ENCODE measurements at regions not wholly inside any gene's neighbourhood (a gene's known extent, or its start where the extent isn't known, plus 50 kb on each side); places are given as distances from the start of the nearest gene placed in this dataset.

- no peak for TF ChIP-seq ZNF624 (tag by site-specific recombination; IDR thresholded peaks at IDR 0.05)
- no peak for TF ChIP-seq ZNF529 (tag by site-specific recombination; IDR thresholded peaks at IDR 0.05; ENCODE audit: insufficient replicate concordance)
- no peak for TF ChIP-seq GLIS2 (tag by site-specific recombination; IDR thresholded peaks at IDR 0.05)
- TF ChIP-seq ZNF341 (tag by site-specific recombination; IDR thresholded peaks at IDR 0.05; ENCODE audit: low read depth), result peak; percentile 69; the same call in 1 of the 2 replicates
- TF ChIP-seq ZSCAN5A (tag by site-specific recombination; IDR thresholded peaks at IDR 0.05), result no peak
- no peak for TF ChIP-seq ZNF362 (tag by site-specific recombination; IDR thresholded peaks at IDR 0.05)
- TF ChIP-seq SETDB1 (IDR thresholded peaks at IDR 0.05; ENCODE audit: insufficient read length, low read length), result no peak
- TF ChIP-seq MZF1 (tag by site-specific recombination; IDR thresholded peaks at IDR 0.05; ENCODE audit: borderline replicate concordance), result no peak
- Histone ChIP-seq H3K4me1 (ENCODE audit: control insufficient read depth, insufficient read depth, low read length) (0 out of 2 replicates have a peak, but pooled peaks cover 2% of the 10 kb centered on the region), H3K4me3 (ENCODE audit: low read depth, low read length) (no peak overlapping the region), H3K9me3 (ENCODE audit: control insufficient read depth, insufficient read depth, low read depth, low read length) (no peaks in the 10 kb centered on the region), H3K36me3 (ENCODE audit: control insufficient read depth in 2 of 2, insufficient read depth in 1 of 2, low read length in 2 of 2) (no peaks in the 10 kb centered on the region), H3K27ac (ENCODE audit: extremely low read depth, low read depth, low read length) (no peak overlapping the region)
- ChIA-PET POLR2A (interaction anchor here (0.7 kb wide), 1 partner anchor 11 kb away, joined by 3 read pairs; no protein-coding TSS in a partner anchor), CTCF (no interaction called here)
Observed at GRCh38 chr9:129491487-129491855, 129.4 kb downstream of the C9orf50 start.

GRCh38 chr9:129490583-129491486 is 130.1 kb downstream of the C9orf50 start:
- Histone ChIP-seq H3K36me3 (ENCODE audit: control insufficient read depth in 2 of 2, insufficient read depth in 1 of 2, low read length in 2 of 2) (no peaks in the 10 kb centered on the region), H3K4me1 (ENCODE audit: control insufficient read depth, insufficient read depth, low read length) (no peaks in the 10 kb centered on the region), H3K9me3 (ENCODE audit: control insufficient read depth, insufficient read depth, low read depth, low read length) (no peaks in the 10 kb centered on the region), H3K4me3 (ENCODE audit: low read depth, low read length) (no peak overlapping the region), H3K27ac (ENCODE audit: extremely low read depth, low read depth, low read length) (no peak overlapping the region)
- ChIA-PET CTCF (interaction anchor here (0.6 kb wide), 3 partner anchors 9 to 221 kb away, joined by 3 to 4 read pairs (median 3); no protein-coding TSS in a partner anchor), POLR2A (interaction anchor here (1.1 to 2.5 kb wide), 2 partner anchors 9 to 31 kb away, joined by 4 to 8 read pairs; no protein-coding TSS in a partner anchor)
- TF ChIP-seq ZNF623 (tag by site-specific recombination; IDR thresholded peaks at IDR 0.05) (peak; percentile 16; the same call in 1 of the 2 replicates), ZIC2 (tag by site-specific recombination; IDR thresholded peaks at IDR 0.05) (peak; percentile 97), ZNF155 (tag by site-specific recombination; IDR thresholded peaks at IDR 0.05) (no peak), ZNF76 (tag by site-specific recombination; IDR thresholded peaks at IDR 0.05; ENCODE audit: borderline replicate concordance, low read depth) (no peak)

GRCh38 chr9:129489838-129490582 is 130.9 kb downstream of the C9orf50 start:
- ChIA-PET POLR2A (interaction anchor here (0.6 to 2.5 kb wide), 8 partner anchors 10 to 626 kb away, joined by 3 to 8 read pairs (median 4); partner anchors contain the start of gene IER5L), CTCF (interaction anchor here (0.6 to 1.1 kb wide), 3 partner anchors 11 to 1558 kb away, joined by 3 read pairs; no protein-coding TSS in a partner anchor)
- no peaks in the 10 kb centered on the region for H3K36me3 ChIP-seq (ENCODE audit: control insufficient read depth in 2 of 2, insufficient read depth in 1 of 2, low read length in 2 of 2)
- peak overlapping the region; percentile 69; the same call in 1 of the 2 replicates for H3K27ac ChIP-seq (ENCODE audit: extremely low read depth, low read depth, low read length)
- H3K9me3 ChIP-seq (ENCODE audit: control insufficient read depth, insufficient read depth, low read depth, low read length), result no peaks in the 10 kb centered on the region
- H3K4me1 ChIP-seq (ENCODE audit: control insufficient read depth, insufficient read depth, low read length), result no peaks in the 10 kb centered on the region
- peak overlapping the region; percentile 9 for H3K4me3 ChIP-seq (ENCODE audit: low read depth, low read length)
- TF ChIP-seq ATF2 (tag by site-specific recombination; IDR thresholded peaks at IDR 0.05; ENCODE audit: low read depth) (no peak), ZFHX2 (tag by site-specific recombination; conservative IDR thresholded peaks at IDR 0.05) (peak; percentile 100), MZF1 (tag by site-specific recombination; IDR thresholded peaks at IDR 0.05; ENCODE audit: borderline replicate concordance) (no peak), ZBTB20 (tag by site-specific recombination; IDR thresholded peaks at IDR 0.05) (peak; percentile 35; the same call in 1 of the 2 replicates), KLF10 (tag by site-specific recombination; IDR thresholded peaks at IDR 0.05) (no peak), ZBTB49 (tag by site-specific recombination; IDR thresholded peaks at IDR 0.05; ENCODE audit: low read depth) (no peak), ZEB2 (tag by site-specific recombination; IDR thresholded peaks at IDR 0.05) (peak; percentile 32; the same call in 1 of the 2 replicates), SP2 (tag by site-specific recombination; IDR thresholded peaks at IDR 0.05) (peak; percentile 37), ZBTB17 (tag by site-specific recombination; IDR thresholded peaks at IDR 0.05) (peak; percentile 62; the same call in 1 of the 2 replicates), ZNF324 (tag by site-specific recombination; IDR thresholded peaks at IDR 0.05) (no peak), KLF1 (tag by site-specific recombination; IDR thresholded peaks at IDR 0.05) (no peak; the same call in 1 of the 2 replicates)
